Right hindlimb (tissue), 1 donor: ENCODE measurements at regions not wholly inside any gene's neighbourhood (a gene's known extent, or its start where the extent isn't known, plus 50 kb on each side); places are given as distances from the start of the nearest gene placed in this dataset.

ENCODE experiments used
- DNase-seq: peaks from one replicate; pipeline ENCODE4 v3.0.0-alpha.2; 2018

DNA sequence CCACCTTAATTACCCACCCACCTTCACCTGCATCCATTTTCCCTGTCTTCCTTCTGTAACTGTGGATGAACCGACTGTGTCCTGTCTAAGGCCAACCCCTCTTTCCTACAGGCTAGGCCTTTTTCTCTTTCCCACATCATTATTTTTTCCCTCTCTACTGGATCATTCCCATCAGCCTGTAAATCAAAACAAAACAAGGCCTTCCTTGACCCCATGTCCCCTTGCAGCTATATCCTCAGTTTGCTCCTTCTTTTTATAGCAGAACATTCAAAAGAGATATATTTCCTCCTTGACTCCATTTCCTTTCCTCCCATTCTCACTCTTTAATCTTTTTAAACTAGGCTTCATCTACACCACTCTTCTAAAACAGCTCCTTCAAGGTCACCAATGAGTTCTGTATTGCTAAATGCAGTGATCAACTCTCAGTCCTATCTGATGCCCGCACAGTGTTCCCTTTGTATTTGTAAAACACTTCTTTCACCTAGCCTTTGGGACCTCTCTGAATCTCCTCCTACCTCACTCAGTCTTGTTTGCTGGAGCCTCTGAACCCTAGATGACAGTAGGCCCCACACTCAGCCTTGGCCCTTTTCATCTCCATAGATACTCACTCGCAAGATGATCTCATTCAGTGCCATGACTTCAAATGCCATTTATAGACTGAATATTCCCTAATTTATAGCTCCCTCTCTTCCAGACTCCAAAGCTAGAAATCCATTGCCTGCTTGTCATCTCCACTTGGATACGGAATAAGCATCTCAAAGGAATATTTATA lies 55.7 kb downstream of the CXCR4 start:
- DNase-seq = no peak

GRCh38 chr2:136060416-136060815 lies 57.5 kb downstream of the CXCR4 start:
- DNase-seq = no peak

- DNase-seq = no peak
Measured at GRCh38 chr2:136059036-136059472, 58.9 kb downstream of the CXCR4 start.

DNA sequence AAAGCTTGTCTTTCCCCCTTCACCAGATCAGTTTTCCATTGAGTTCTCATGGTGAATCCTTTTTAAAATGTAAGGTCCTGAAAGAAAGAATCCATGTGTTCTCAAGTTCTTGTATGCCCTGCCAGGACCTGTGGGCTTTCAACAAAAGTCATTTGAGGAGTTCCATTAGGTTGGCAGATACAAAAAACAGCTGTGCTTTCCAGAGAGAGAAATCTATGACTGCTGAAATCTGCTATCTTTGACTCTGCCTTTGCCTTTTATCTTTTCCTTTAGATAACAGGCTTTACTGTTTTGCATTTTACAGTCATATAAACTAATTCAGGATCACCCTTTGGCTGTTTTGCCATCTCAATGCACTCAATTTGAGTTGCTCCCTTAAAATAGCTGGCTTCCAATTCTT lies 59.7 kb downstream of the CXCR4 start:
- no peak for DNase-seq

DNA sequence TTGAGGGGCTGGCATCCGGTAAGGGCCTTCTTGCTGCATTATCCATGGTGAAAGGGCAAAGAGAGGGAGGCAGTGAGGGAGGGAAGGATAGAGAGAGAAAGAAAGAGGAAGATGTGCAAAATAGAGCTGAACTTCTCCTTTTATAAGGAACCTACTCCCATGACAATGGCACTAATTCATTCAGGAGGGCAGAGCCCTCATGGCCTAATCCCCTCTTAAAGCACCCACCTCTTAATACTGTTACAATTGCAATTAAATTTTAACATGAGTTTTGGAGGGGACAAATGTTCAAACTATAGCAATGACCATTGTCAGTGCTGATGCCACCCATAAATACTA lies 60.2 kb downstream of the CXCR4 start:
- no peak for DNase-seq

DNA sequence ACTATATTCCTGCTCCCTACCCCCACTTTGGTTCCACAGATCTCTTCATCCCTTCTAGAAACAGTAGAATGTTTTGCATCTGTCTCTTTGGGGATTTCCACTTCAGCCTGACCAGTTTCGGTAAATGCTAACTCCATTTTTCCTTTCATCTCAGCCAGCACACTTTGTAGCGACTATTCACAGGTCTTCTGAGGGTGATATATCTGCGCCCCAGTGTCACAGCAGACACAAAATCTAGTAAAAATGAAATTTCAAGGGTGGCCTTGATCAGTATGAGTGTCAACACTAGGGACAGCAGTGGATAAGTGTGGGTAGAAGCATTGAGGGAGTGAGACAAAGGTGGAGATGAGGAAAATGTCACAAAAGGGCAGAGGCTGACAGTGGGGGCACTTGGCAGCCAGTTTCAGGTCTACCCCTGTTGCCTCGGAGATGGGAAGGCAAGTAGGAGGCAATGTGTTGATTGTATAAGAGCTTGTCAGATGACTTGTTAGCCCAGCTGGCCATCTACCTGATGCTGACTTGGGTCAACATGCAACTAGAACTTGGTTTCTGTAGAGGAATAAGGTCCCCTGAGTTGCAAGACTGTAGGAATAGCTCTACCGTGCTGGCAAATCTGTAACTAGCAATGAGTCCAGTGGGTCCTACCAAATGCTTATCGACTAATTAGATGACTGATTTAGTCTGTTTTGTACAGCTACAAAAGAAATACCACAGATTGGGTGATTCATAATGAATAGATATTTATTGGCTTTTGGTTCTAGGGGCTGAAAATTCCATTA lies 60.7 kb downstream of the CXCR4 start:
- no peak for DNase-seq

- no peak for DNase-seq
Measured at GRCh38 chr2:136055929-136056688, 61.8 kb downstream of the CXCR4 start.

GRCh38 chr2:136054856-136055255 lies 63.1 kb downstream of the CXCR4 start:
- DNase-seq = no peak

DNA sequence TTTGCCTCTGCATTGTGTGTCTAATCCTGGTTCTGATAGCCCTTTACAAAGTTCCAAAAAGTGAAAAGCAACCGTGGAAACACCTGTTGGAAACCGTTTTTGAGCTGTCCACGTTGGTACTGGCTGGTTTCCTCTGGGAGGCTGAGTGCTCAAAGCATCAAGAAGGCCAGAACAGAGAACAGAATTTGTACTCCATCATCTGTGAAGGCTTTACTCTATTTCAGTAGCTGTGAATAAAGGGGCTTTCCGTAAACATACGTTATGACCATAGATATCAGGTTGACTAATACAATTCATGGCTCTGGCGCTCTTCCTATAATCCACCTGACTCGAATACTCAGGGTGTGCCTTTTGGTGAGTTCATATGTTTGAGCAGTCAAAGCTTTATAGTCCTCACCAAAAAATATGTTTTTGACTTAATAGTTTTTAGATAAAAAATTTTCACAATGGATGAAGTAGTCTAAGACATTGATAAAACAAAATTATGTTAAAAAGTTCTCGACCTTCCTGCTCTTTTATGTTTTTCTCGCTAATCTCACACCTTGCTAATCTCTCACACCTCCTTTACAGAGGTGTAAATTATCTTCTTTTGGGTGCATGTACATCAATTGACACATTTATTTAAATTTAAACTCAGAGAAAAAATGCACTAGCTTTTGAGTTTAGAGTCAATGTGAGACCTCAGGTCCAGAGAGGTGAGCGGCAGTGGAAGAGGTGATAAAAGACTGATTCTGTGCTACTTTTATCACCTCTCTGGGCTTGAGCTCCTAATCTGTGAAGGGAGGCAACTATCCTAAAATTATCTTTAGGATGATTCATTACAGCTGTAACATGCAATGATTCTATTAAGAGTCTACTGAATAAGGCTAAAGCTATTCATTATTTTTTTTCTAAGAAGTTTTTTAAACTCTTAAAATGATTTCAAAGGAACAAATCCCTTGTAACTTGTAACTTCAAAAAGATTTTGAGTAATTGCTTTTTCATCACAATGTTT lies 65.3 kb downstream of the CXCR4 start:
- no peak for DNase-seq

DNA sequence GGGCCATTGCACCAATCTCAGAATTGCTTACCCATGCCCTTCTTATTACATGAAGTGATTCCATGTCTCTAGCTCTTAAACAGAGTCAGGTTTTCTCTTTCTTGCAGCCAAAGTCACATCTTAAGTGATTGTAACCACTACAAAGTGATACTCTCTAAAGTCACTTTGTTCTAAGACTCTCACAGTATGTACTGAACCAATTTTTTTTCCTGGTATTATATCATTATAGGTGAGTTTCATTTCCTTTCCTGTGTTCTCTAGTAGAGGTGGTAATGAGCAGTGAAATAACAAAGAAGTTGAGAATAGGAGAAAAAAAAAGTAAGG lies 66.3 kb upstream of the DARS1 start:
- no peak for DNase-seq

- no peak for DNase-seq
Measured at GRCh38 chr2:136051001-136051724, 65.7 kb upstream of the DARS1 start.

GRCh38 chr2:136049991-136050920 lies 64.8 kb upstream of the DARS1 start:
- DNase-seq = no peak

DNA sequence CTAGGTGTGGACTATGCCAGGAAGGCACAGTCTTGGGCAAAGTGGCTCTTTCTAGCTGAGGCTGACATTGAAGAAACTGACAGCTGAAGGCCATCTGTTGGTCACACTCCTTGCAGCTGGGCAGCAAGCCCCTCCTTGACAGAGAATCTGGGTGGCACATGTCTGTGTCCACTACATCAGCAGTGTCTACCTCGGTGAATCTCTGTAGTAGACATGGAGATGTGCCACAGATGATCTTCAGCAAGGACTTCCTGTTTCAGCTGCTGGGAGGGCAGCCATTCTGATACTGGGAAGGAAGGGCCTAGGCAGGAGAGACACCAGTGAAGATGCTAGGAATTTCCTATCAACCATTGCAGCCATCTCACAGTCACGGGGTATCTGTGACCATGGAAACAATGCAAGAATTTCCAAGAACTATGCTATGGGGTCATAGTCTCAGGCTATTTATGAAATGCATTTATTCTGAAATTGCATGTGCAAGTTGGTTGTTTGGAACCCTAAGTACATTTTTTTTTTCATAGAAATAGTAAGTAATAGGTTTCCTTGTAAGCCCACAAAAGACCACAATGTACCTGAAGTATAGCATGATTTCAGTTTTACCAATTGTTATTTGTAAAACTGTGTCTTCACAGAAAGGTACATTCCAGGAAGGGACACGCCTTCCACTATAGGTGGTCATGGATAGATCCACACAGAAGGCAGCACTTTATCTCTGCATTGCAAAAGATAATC lies 63.8 kb upstream of the DARS1 start:
- peak; percentile 71 for DNase-seq

DNA sequence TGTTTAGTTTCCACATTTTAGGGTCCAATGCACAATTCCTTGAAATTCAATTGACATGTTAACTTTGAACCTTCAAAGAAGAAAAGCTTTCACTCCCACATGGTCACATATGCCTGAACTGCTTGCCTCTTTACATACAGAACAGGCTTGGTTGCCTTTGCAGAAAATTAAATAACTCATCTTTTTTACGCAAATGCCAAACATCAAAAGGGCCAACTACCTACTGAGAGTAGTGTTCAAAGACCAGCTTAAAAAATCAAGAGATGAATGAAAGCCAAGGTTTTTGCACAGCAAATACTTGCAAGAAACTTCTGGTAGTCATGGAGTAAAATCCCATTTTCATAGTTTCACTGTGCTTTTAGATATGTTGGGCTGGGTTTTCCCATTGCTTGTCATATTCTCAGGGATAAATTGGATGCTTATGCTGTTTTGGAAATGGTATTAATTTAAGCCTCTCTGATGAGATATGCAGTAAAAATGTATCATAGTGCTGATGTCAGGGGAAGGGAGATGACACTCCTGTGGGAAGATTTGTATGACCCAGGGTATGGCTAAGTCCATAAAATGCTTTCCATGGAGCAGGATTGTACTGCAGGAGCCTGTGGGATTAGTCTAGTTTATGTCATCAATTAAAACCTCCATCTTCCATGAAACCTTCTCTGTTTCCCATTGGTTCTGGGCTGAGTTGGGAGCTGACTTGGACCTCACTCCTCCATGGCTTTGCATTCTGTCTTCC lies 60.6 kb upstream of the DARS1 start:
- DNase-seq = peak; percentile 48

- no peak for DNase-seq
Measured at GRCh38 chr2:136045344-136045743, 59.9 kb upstream of the DARS1 start.
